ENCODE measurements at regions not wholly inside any gene's neighbourhood (a gene's known extent, or its start where the extent isn't known, plus 50 kb on each side); places are given as distances from the start of the nearest gene placed in this dataset.

DNA sequence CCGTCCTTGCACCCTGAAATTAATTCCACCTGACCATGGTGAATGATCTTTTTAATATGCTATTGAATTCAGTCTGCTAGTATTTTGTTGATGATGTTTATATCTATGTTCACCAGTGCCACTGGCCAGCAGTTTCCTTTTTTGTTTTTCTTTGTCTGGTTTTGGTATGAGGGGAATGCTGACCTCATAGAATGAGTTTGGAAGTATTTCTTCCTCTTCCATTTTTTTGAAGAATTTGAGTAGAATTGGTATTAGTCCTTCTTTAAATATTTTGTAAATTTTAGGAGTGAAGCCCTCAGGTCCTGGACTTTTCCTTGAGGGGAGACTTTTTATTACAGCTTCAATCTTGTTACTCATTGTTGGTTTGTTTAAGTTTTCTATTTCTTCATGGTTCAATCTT lies 231.6 kb downstream of the MRPL39 start:
- no peak for DNase-seq

DNA sequence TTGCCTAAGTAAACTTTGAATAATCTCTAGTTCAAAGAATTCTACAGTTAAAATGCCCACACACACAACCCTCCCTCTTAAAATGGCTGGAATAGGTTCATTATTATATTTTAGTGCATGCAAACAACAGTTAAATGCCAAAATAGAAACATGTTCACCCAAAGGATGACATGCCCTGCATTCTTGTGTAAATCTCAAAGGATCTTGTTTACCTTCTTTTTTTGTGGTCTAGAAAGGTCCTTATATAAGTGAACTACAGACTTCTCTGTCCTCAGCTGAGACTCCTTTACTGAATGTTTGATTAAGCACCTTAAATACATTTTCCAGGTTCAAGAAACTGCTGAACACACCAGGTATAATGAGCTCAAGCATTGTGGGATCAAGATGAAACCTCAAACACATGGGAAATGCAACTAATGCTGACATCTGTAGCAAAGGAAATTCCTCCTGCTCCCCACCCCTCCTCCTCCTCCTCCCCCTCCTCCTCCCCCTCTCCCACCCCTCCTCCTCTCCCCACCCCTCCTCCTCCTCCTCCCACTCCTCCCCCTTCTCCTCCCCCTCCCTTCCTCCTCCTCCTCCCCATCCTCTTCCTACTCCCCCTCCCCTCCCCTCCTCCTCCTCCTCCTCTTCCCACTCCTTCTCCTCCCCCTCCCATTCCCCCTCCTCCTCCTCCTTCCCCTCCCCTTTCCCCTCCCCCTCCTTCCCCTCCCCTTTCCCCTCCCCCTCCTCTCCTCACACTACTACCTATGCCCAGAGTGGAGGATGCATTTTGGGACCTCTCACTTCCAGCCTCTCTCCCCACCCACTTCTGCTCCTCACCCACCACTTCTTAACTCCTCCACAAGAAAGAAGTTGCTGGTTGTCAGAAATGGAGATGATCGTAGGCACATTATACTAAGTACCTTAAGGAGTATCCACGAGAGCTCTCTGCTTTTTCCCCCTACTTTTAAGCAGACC lies 233.9 kb downstream of the MRPL39 start:
- DNase-seq, result no peak

DNA sequence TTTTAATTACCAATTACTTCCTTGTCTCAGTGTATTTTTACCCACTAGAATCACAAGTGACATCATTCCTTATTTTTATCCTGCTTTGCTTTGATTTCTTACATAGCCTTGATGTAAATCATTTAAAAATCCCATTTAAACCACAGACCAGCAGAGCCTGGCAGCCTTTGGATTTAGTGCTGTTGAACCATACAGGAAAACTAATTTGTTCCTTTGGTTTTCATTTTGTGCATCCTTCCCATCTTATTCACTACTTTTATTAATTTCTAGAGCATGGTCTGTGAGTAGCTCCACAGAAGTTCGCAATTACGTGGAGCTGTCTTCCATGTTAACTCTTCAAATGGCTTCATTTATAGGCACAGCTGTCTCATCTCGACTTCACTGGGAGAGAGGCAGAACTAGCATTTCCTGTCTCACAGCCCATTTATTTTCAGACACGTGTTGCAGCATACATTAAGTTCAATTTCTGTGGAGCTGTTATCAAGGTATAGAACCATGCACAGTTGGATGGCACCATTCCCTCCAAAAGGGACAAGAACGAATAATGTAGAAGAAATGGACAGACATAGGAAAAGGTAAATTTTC lies 235.3 kb downstream of the MRPL39 start:
- peak; percentile 24 for DNase-seq

DNA sequence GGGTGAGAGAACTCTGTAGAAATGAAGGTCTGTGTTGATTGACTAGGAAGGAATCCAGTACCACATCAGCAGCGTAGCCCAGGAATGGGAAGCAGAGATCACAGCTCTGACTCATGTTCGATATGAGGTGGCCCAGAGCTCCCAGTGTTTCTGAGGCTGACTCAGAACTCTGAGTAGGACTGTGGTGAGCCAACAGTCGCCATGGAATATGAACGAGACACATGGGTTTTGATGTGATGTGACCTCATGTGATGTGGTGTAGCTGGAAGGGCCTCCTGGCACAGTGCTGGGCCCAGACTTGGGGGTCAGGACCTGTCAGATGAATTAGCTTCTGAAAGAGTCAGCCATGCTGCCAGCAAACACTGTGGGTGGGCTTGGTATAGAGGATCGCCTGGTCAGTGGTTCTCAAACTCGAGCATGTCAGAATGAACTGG lies 237.0 kb downstream of the MRPL39 start:
- DNase-seq, result no peak

DNA sequence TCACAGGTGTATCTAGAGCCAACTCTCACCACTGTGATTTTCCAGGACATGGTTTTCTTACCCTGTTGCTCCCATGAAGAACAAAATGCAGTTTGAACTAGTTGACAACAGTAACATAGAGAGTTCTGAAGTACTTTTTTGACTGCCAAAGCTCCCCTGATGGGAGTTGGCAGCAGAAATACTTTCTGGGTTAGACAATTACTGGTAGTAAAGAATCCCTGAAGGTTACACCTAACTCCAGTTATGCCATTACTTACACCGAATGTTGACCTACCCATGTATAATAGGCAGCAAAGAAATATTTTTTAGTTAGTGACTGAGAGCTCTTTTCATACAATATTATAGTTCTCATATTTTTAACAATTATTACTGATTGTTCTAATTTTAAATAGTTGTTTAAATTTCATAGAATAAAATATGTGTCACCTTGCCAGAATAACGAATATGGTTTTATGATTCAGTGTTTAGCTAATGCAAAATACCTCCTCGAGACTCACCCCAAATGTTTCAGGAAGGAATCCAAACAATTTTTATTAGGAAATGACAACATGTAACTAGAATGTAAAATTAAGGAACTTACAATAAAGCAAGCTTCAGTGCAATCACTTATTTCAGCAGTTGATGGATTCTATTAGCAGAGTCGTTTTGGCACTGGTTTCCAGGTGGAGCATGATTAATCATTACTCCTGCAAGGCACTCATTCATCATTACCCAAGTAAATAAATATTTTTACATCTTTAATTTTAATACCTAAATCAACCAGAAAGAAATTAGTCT lies 237.6 kb downstream of the MRPL39 start:
- DNase-seq, result no peak

DNA sequence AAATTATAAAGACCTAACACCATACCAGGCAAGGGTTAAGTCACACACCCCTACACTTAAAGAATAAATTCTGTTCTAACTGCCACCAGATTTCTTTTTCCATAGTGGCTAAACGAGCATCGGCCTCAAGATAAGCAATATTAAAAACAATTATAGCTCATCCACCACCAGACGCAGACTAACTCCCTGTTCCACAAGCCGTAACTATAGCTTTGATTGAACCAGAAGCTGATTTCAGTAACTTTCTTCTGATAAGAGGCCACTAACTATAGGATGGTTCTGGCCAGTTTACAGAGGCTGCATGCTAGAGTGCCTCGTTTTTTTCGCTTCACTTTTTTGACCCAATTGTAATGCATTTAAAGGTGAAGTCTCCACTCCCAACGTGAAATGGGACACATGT lies 238.8 kb downstream of the MRPL39 start:
- DNase-seq, result no peak

DNA sequence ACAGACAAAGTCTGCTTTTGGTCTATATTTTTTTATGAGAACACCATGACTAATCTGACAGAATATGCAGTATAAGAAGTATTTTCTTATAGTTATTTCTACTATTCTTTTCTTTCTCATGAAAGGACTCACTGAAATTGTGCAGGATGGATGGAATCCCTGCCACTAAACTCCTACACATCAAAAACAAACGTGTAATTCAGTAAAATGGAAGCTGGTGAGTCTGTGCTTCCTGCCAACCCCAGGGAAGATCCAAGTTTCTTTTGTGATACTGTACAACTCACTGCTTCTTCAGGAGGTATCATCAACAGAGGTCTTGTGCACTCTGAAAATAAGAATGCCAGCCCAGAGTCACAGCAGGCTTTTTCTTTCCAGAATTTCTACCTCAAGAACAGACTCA lies 241.2 kb downstream of the MRPL39 start:
- DNase-seq, result no peak

DNA sequence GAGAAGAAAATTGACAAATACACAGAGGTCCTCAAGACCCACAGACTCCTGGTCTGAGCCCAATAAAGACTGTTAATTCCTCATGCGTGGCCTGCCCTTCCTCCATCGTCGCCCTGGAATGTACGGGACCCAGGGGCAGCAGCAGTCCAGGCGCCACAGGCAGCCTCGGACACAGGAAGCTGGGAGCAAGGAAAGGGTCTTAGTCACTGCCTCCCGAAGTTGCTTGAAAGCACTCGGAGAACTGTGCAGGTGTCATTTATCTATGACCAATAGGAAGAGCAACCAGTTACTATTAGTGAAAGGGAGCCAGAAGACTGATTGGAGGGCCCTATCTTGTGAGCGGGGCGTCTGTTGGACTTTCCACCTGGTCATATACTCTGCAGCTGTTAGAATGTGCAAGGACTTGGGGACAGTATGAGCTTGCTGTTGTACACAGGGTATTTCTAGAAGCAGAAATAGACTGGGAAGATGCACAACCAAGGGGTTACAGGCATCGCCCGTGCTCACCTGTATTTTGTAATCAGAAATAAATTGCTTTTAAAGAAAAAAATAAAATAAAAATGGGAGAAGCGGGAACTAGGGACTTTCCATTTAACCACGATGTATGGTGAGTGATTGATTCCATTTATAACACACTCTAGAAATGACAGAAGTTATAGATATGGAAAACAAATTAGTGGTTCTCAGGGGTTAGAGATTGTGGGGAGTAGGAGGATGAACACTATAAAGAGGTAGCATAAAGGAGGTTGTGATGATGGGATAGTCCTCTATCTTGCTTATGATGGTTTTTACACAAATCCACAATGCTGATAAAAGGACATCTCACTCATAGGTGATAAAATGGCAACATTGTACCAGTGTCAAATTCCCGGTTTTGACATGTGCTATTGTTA lies 244.7 kb downstream of the MRPL39 start:
- DNase-seq, result no peak

DNA sequence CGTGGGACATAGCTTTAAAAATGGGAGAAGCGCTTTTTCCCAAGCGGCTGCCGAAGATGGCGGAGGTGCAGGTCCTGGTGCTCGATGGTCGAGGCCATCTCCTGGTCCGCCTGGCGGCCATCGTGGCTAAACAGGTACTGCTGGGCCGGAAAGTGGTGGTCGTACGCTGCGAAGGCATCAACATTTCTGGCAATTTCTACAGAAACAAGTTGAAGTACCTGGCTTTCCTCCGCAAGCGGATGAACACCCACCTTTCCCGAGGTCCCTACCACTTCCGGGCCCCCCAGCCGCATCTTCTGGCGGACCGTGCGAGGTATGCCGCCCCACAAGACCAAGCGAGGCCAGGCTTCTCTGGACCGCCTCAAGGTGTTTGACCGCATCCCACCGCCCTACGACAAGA lies 245.5 kb downstream of the MRPL39 start:
- DNase-seq, result no peak

DNA sequence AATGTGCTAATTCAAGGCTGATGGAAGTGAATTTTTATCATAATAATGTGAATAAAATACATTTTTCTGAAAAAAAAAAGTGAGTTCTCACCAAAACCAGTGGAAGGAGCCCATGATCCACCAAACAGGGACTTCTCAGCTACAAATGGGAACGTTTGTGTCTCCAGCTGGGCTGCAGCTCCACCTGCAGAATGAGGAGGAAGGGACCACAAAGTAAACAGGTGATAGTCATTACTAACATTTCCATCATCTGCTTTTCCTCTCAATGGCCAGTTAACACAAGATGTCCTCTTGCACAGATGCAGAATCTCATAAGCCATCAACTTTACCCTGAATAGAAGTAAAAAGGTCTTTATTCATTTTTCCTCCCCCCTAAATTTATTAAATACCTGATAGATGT lies 246.2 kb downstream of the MRPL39 start:
- DNase-seq, result no peak

DNA sequence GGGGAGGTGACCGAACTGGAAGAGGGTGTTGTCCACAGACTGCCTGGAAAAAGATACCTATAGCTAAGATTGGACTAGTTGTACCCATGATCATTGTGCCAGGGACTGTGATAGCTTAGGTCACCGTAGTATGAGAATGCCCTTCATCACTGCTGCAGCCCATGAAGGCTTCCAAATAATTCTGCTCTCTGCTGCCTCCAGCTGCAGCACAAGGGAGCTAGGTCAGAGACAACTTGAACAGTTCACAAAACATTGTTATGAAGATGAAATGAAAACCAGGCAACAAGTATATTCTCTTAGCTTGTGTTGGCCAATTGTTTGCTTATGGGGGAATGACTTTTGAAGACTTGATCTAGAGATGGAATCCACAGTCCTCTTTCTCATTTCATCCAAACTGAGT lies 246.7 kb downstream of the MRPL39 start:
- DNase-seq, result no peak

DNA sequence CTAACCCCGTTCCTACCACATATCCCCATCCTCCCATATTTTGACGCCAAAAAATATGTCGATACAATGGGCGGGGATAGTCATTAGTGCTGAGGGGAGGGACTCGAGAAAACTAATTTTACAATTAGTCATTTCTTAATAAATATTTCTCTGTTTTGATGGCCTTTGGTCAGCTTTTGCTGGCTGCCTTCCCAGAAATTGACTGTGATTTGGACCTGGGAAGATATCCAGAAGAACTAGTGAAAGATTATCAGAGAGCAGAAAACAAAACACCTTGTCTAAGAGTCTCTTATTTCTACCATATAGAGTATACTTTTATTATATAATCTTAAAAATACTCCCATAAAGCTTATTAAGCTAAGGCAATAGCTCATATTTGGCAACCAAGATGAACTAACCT lies 247.6 kb downstream of the MRPL39 start:
- no peak for DNase-seq

DNA sequence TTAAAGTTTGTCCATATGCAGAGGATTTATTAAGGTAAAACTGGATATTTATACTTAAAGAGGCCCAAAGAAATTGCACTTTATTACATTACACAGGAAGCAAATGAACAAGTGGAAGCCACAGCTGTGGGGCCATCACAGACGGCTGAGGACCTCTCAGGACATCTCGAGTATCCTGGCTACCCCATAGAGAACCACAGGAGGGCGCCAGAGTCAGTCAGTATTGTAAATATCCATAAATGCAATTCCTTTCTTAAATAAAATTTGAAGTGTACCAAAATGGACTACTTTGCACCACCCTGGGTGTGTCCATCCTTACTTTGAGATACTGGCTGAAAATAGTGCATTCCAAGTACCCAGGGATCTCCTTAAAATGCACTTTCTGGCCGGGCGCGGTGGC lies 257.2 kb downstream of the MRPL39 start:
- no peak for DNase-seq

DNA sequence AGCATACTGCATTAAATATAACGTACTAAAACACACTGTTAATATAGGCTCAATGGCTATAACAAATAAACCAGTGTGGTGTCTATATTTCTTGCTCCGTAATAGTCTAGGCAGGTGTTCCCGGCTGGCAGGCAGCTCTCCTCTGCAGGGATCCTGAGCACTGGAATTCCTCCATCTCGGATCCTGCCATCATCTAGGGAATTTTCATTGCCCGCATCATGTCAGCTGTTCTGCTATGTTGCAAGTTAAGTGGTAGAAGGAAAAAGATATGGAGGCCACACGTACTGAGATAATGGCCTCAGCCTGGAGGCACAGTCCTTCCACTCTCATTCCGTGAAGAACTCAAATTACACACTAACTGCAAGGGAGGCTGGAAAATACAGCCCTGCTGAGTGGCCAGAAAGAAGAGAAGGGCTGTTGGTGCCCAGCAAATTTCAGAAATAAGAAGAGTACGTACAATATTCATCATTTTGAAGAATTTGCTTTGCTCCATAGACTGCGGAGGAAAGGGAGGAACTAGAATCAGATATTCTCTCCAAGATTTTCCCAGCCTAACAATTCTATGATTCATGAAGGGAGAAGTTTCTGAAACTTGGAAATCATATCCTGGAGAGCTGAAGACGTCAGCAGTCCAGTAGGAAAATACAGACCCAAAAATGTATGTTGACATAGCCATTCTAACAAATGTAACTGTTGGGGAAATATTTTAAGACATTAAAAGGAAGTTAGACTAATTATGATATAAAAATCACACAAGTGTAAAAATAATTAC lies 263.3 kb downstream of the MRPL39 start:
- DNase-seq, result no peak

DNA sequence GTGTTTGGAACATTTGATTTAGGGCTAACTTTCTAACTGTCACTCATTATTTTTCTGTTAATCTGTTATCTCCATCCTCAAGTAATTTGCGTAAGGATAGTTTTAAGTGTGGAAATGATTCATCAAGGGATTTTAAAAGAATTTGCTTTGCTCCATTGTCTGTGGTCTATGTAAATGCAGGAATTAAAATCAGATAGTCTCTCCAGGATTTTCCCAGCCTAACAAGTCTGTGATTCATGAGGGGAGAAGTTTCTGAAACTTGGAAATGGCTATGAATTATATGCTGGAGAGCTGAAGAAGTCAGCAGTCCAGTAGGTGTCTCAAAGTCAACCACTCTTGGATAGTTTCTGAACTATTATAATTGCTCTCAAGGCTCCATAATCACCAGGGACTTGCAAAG lies 264.5 kb downstream of the MRPL39 start:
- DNase-seq, result no peak

DNA sequence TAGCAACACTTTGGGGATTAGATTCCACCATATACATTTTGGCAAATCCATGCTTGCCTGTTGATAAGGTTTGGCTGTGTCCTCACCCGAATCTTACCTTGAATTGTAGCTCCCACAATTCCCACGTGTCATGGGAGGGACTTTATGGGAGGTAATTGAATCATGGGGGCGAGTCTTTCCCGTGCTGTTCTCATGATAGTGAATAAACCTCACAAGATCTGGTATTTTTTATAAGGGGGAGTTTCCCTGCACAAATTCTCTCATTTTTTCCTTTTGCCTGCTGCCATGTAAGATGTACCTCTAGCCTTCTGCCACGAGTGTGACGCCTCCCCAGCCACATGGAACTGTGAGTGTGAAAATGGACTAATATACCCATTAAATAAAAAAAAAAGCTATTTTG lies 265.3 kb downstream of the MRPL39 start:
- DNase-seq, result no peak

DNA sequence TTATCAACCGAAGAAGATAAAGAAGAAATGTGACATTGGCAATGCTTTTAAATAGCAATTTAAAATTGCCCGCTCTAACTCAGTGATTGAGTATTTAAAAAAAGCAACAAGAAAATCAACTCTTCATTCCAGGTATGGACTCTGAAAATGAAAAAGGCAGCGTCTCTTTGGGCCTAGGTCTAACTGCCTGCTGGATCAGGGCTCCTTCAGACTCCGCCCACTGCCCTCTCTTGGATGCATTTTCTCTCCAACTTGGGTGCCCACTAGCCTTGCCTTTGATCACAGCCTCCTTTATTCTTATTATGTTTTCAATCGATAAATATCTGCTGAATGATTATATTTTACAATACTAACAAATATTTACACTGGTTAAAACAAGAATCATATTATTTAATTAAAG lies 268.9 kb downstream of the MRPL39 start:
- no peak for DNase-seq

DNA sequence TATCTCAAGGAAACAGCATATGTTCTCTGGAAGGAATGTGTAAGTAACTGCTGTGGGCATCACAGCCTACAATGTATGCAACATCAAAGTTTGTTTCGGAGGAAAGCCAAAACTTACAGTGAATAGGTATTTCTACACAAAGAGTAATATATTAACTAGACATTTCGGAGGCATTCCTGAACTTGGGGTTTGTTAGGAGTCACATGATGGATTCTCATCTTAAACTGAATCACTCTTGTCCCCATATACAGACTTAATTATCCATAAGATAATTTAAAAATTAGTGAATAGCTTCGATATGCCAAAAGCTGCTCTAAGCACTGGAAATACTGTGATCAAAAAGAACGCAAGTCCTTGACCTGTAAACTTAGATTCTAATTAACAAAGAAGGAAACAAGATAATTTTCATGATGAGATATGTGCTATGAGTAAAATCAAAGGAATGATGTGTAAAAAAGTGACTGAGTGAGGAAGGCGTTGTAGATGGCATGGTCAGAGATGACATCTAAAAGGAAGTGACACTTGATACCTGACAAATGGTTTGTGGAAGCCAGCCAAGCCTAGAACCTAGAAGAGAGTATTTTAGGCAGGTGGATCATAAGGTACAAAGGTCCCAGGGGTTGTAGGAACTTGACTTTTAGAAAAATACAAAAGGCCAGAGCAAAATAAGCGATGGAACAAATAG lies 273.1 kb downstream of the MRPL39 start:
- DNase-seq, result no peak

DNA sequence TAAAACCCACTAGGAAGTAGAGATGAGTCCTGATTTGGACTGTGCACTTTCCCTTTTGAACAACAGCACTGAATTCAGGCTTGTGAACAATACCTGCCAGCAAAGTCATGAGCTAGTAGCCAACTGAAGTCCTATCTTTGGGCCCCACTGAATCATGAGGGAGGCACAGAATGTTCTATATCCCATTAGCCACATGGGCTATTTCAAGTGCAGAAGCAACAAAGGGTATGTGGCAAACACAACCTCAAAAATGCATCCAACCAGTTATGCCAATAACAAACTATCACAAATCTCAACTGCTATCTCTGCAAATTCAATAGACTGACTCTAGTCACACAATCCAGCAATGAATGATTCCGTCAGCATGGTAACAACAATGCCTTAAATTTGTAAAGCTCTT lies 276.0 kb downstream of the MRPL39 start:
- no peak for DNase-seq

DNA sequence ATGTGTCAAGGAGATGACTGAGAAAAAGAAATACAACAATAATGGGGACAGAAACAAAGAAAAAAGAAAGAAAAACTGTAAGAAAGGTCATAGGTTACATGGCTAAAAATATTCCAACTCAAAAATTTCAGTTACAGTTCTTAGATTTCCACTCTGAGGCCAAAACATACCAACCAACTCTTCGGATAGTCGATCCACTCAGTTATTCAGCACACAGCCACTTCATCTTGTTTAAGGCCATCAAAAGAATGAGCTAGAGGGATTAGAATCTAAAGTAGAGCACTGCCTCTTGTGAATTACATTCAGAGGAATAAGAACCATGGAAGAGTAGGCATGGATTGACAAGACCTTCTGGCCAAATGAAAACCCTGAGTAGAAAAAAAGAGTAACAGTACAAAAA lies 277.0 kb downstream of the MRPL39 start:
- no peak for DNase-seq

All from left kidney (tissue), 1 donor.